HS-5 (cell line): ENCODE measurements at regions not wholly inside any gene's neighbourhood (a gene's known extent, or its start where the extent isn't known, plus 50 kb on each side); places are given as distances from the start of the nearest gene placed in this dataset.

Experiments used
- DNase-seq: peaks from one replicate; pipeline ENCODE4 v3.0.0-alpha.2; 2012; ENCODE audit warnings: low read depth

- no peak for DNase-seq
These were observed 269.9 kb downstream of the BMP7 start for GRCh38 chr20:56996533-56996932.

- DNase-seq, result no peak
These were observed 268.0 kb downstream of the BMP7 start for GRCh38 chr20:56998438-56998837.

- no peak for DNase-seq
These were observed 265.9 kb downstream of the BMP7 start for GRCh38 chr20:57000441-57000968.

DNA sequence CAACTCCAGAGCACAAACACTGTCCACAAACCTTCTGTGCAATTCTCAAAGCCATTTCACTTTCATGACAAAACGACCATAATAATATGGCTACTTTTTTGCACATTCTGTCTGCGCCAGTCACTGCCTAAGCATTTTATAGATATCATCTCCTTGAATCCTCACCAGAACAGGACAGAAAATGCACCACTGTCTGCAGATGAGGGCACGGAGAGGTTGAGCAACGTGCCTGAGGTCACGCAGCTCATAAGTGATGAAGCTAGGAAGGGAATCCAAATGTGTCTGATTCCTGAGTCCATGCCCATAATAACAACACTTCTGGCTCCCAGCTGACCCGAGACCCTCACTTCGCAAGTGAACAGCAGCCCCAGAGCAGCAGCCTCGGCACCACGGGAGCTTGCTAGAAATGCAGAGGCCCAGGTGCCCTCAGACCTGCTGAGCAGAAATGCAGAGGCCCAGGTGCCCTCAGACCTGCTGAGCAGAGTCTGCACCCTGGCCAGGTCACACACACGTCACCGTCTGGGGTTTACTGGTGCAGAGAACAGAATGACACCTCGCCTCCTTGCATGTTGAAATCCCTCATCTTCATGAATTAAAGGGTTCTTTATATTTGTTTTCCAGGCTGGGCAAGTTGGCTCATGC lies 265.2 kb downstream of the BMP7 start:
- DNase-seq, result no peak

DNA sequence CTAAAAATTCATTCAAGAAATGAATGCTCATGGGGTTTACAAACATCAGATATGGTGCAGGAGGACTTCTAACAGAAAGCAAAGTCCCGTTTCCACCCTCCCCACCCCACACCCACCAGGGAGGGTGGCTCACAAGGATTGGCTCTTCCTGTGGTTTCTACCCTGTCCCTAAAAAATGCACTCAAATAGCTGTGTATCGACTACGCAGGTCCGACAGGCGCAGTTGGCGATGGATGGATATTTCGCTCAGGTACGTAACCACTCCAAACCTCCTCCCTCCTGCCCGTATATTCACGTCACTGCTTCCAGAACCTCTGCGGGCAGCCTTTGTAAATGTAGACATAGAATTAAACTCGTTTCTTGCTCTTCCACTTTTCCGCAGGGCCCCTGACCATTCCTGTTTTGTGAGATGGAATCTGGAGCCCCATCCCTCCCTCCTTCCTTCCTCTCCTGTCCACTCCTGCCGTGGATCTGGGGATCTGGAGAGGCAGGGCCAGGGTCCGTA lies 264.3 kb downstream of the BMP7 start:
- no peak for DNase-seq

- DNase-seq, result no peak
These were observed 263.4 kb downstream of the BMP7 start for GRCh38 chr20:57003012-57003411.

DNA sequence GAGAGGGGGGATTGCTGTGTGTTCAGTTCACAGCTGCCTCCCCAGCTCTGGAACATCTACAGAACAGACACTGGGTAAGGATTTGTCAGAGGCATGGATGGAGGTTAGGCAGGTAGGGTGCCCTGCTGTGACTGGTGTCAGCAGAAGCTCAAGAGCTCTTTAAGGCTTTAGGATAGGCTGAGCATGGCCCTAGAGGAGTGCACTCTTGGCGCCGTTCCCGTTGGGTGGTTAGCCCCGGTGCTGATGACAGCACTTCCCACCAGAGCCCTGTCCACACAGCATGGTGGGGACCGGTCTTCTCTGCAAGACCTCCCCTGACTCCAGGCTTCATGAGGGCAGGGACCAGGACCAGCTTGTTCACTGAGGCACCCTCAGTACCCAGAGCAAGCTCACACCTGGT lies 262.0 kb downstream of the BMP7 start:
- no peak for DNase-seq

GRCh38 chr20:57004951-57005933 lies 261.2 kb downstream of the BMP7 start:
- no peak for DNase-seq

GRCh38 chr20:57006411-57007170 lies 259.9 kb downstream of the BMP7 start:
- DNase-seq, result no peak

DNA sequence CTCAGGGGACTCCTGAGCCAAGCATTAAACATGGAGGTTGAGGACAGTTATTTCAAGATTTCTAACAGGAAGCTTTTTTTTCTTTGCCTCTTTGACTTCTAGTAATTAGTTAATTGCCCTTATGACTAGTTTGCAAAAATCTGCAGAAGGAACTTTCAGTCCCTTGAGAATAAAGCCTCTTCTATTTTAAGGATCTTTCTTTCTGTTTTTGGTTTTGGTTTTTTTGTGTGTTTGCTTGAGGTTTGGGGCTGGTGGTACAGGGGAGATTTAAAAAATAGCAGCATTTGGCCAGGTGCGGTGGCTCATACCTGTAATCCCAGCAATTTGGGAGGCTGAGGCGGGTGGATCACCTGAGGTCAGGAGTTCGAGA lies 259.3 kb downstream of the BMP7 start:
- DNase-seq, result no peak

DNA sequence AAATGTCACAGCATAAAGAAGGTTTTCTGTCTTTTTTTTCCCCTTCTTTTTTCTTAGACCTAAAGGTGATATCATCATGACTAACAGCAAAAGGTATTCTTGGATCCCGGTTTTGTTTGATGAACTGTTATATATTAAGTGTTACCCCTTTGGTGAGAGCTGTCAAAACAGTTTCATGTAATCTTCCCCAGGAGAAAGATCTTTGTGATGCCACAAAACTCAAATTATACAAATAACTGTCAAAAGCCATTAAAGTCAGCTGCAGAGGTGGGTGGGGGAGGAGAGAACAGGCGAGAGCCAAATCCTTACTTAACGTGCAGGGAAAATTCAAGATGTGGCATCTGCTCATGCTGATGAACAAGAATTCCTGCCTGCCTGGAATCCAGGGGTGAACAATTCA lies 258.2 kb downstream of the BMP7 start:
- DNase-seq, result no peak

DNA sequence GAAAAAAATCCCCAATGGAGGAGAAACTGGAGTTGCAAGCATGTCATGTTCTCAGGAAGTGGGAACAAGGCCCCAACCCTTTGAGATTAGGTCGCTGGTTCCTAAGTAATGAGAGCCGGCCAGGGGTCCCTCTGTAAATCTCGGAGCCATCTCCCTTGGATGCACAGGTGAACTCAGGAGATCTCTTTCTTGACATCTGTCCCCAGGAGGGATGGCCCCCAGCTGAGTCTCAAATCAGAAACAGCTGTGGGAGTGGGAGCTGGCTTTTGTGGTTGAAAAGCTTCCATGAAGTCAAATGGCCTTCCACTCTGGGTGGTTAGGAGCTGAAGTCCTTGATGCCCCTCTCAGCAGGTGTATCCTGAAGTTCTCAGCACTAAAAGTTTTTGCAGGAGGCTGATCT lies 257.1 kb downstream of the BMP7 start:
- no peak for DNase-seq

DNA sequence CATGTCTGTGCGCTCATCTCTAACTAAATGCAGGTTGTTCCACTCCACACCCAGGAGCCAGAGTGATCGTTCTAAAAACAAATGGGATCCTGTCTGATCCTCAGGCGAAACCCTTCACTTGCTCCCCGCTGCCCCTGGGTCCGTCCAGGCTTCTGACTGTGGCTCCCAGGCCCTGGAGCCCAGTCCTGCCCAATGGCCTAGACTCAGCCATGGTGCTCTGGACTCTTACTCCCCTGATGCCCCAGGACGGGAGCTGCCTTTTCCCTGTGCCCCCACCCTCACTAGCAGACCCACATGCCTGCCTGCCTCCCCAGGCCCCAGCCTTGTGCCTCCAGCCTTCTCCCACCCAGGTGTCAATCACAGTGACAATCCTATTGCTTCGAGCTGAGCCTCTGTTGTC lies 256.7 kb downstream of the BMP7 start:
- DNase-seq, result no peak

DNA sequence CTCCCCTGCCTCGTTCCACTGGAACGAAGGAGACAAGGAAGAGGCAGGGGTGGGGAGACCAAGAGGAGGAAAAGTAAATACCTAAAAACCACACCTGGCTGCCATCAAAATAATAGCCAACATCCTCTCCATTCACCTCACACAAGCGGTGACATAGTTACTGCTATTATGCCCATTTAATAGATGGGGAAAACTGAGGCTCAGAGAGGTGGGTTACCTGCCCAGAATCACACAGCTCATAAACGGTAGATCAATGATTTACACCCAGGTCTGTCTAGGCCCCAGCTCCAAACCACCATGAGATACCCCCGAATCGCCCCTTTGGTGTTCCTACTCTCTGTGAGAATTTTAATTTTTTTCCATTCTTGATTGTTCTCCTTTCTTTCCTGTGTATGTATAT lies 253.8 kb downstream of the BMP7 start:
- DNase-seq, result no peak

DNA sequence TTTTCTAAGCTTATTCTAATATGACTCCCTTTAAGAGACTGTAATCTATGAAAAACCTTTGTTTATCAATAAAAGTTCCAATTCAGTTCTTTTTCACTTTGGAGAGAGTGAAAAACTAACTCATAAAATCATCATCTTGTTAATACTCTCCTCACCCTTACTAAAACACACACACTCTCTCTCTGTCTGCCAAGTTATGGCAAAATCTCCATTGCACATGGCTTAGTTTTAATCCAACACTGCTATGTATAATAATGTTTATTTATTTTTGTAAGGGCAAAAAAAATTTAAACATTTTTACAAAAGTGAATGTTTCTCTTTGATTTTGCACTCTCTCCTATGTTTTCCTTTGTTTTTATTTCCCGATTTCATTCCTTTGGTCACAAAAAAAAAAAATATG lies 253.2 kb downstream of the BMP7 start:
- no peak for DNase-seq

DNA sequence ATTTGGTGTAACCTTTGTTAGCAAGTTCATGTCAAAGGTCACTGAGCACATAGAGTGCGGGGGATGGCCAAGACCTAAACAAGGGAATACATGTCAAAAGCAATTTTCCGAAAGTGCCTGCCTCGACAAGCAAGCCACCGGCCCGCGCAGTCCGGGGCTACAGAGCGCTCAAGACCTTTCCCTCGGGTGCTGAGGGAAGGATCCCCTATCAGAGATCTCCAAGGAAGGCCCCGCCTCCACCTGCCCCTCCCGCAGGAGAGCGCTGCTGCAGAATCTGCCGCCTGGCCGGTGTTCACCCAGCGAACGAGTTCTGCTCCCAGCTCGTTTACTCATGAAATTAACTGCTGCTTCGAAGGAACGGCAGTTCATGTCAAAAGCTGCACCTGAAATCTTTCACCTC lies 252.7 kb downstream of the BMP7 start:
- no peak for DNase-seq

DNA sequence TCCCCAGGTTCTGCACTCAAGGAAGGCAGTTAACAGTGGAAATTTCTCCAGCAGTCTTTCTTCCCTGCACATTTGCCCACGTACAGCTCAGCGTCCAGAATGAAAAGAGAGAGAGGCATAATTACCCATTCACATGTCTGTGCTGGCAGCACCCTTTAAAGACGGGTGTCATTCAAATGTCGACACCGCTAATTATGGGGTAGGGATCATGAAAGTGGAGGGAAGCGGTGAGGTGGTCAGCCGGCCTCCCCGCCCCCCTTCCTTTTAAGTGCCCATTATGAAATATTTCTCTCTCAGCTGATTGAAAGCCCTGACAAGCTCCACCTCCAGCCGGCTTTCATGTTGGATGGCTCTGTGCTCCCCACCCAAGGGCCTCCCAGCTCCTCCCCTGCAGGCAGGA lies 246.1 kb downstream of the BMP7 start:
- DNase-seq, result no peak

GRCh38 chr20:57022306-57022705 lies 244.1 kb downstream of the BMP7 start:
- no peak for DNase-seq

- DNase-seq, result no peak
These were observed 243.4 kb downstream of the BMP7 start for GRCh38 chr20:57023007-57023406.

DNA sequence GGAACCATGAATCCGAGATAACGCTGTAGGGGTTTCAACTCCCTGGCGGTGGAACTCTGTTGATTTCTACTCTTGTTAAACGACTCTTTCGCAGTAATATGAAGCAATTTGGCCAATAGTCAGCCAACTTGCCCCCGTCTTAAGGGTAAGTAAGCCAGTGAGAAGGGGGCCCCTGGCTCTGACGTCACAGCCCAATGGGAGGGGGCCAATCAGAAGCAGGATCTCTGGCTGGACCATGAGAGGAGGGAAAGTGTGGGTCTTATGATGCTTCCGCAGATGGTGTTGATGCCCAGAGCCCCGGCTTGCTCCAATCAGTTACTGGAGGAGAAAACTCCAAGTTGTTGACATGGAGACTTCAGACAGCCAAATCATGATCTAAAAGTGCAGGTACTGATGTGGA lies 242.4 kb downstream of the BMP7 start:
- no peak for DNase-seq

- no peak for DNase-seq
These were observed 241.6 kb downstream of the BMP7 start for GRCh38 chr20:57024849-57025248.

- no peak for DNase-seq
These were observed 241.2 kb downstream of the BMP7 start for GRCh38 chr20:57025261-57025660.
